ENCODE measurements at regions not wholly inside any gene's neighbourhood (a gene's known extent, or its start where the extent isn't known, plus 50 kb on each side); places are given as distances from the start of the nearest gene placed in this dataset.

- TF ChIP-seq CTCF (conservative IDR thresholded peaks at IDR 0.05) (no peak), ZFX (IDR thresholded peaks at IDR 0.05) (no peak)
These were observed 123.0 kb downstream of the KCNJ2 start for GRCh38 chr17:70292366-70292765.
